ENCODE measurements at regions not wholly inside any gene's neighbourhood (a gene's known extent, or its start where the extent isn't known, plus 50 kb on each side); places are given as distances from the start of the nearest gene placed in this dataset.

GRCh38 chr16:6059671-6060070 lies 962.1 kb upstream of the EEF2KMT start:
- Mint-ChIP-seq H3K4me3 (no peak overlapping the region), H3K36me3 (no peaks in the 10 kb centered on the region), H3K9me3 (peaks cover 1 to 15% (median 4%) of the 10 kb centered on the region in 5 donors), H3K4me1 (no peaks in the 10 kb centered on the region), H3K27ac (no peak overlapping the region), H3K27me3 (no peaks in the 10 kb centered on the region)
- Histone ChIP-seq H3K27ac (ENCODE audit: low read depth, low read length) (no peak overlapping the region), H3K4me1 (ENCODE audit: insufficient read depth, low read length) (no peaks in the 10 kb centered on the region), H3K9me3 (ENCODE audit: low read length) (no peaks in the 10 kb centered on the region), H3K4me3 (ENCODE audit: low read length) (no peak overlapping the region), H3K27me3 (ENCODE audit: insufficient read depth, low read length, poor library complexity, severe bottlenecking) (no peaks in the 10 kb centered on the region), H3K36me3 (ENCODE audit: insufficient read depth, low read length) (no peaks in the 10 kb centered on the region)
- DNase-seq: no peak
- ChIA-PET POLR2A (no interaction called here), CTCF (no interaction called here)

GRCh38 chr16:6057821-6058220 lies 960.2 kb upstream of the EEF2KMT start:
- no peak for DNase-seq
- POLR2A ChIA-PET: no interaction called here
- Mint-ChIP-seq H3K4me3 (no peak overlapping the region), H3K27ac (no peak overlapping the region), H3K9me3 (peaks cover 0 to 15% (median 3%) of the 10 kb centered on the region in 5 donors), H3K4me1 (no peaks in the 10 kb centered on the region), H3K27me3 (no peaks in the 10 kb centered on the region), H3K36me3 (no peaks in the 10 kb centered on the region)
- Histone ChIP-seq H3K27ac (ENCODE audit: low read depth, low read length) (no peak overlapping the region), H3K4me3 (ENCODE audit: low read length) (no peak overlapping the region), H3K9me3 (ENCODE audit: low read length) (no peaks in the 10 kb centered on the region), H3K27me3 (ENCODE audit: insufficient read depth, low read length, poor library complexity, severe bottlenecking) (no peaks in the 10 kb centered on the region), H3K36me3 (ENCODE audit: insufficient read depth, low read length) (no peaks in the 10 kb centered on the region), H3K4me1 (ENCODE audit: insufficient read depth, low read length) (no peaks in the 10 kb centered on the region)
- CTCF ChIA-PET: no interaction called here

- Mint-ChIP-seq H3K9me3 (peaks cover 0 to 22% (median 10%) of the 10 kb centered on the region in 5 donors), H3K4me1 (no peaks in the 10 kb centered on the region), H3K36me3 (no peaks in the 10 kb centered on the region), H3K27me3 (no peaks in the 10 kb centered on the region), H3K4me3 (no peak overlapping the region), H3K27ac (no peak overlapping the region)
- Histone ChIP-seq H3K36me3 (ENCODE audit: insufficient read depth, low read length) (no peaks in the 10 kb centered on the region), H3K27ac (ENCODE audit: low read depth, low read length) (no peak overlapping the region), H3K4me1 (ENCODE audit: insufficient read depth, low read length) (no peaks in the 10 kb centered on the region), H3K9me3 (ENCODE audit: low read length) (no peaks in the 10 kb centered on the region), H3K27me3 (ENCODE audit: insufficient read depth, low read length, poor library complexity, severe bottlenecking) (no peaks in the 10 kb centered on the region), H3K4me3 (ENCODE audit: low read length) (no peak overlapping the region)
- no peak for DNase-seq
- CTCF ChIA-PET: no interaction called here
- POLR2A ChIA-PET: no interaction called here
These were observed 950.4 kb upstream of the EEF2KMT start for GRCh38 chr16:6048017-6048416.

GRCh38 chr16:6047325-6047724 lies 949.7 kb upstream of the EEF2KMT start:
- peaks cover 4 to 19% (median 15%) of the 10 kb centered on the region in 5 donors for H3K9me3 Mint-ChIP-seq
- ChIA-PET POLR2A (no interaction called here), CTCF (no interaction called here)
- DNase-seq: no peak
- peaks cover 0 to 4% (median 0%) of the 10 kb centered on the region in 3 donors for H3K36me3 Mint-ChIP-seq
- Histone ChIP-seq H3K9me3 (ENCODE audit: low read length) (no peaks in the 10 kb centered on the region), H3K4me3 (ENCODE audit: low read length) (no peak overlapping the region), H3K4me1 (ENCODE audit: insufficient read depth, low read length) (no peaks in the 10 kb centered on the region), H3K27me3 (ENCODE audit: insufficient read depth, low read length, poor library complexity, severe bottlenecking) (no peaks in the 10 kb centered on the region), H3K27ac (ENCODE audit: low read depth, low read length) (no peak overlapping the region), H3K36me3 (ENCODE audit: insufficient read depth, low read length) (no peaks in the 10 kb centered on the region)
- no peaks in the 10 kb centered on the region for H3K27me3 Mint-ChIP-seq
- H3K4me3 Mint-ChIP-seq: no peak overlapping the region
- H3K4me1 Mint-ChIP-seq: no peaks in the 10 kb centered on the region
- H3K27ac Mint-ChIP-seq: no peak overlapping the region

- H3K36me3 ChIP-seq (ENCODE audit: insufficient read depth, low read length): no peaks in the 10 kb centered on the region
- H3K27ac ChIP-seq (ENCODE audit: low read depth, low read length): no peak overlapping the region
- H3K4me3 Mint-ChIP-seq: no peak overlapping the region
- H3K4me3 ChIP-seq (ENCODE audit: low read length): no peak overlapping the region
- CTCF ChIA-PET: no interaction called here
- DNase-seq: no peak
- no peaks in the 10 kb centered on the region for H3K4me1 Mint-ChIP-seq
- no peaks in the 10 kb centered on the region for H3K4me1 ChIP-seq (ENCODE audit: insufficient read depth, low read length)
- peaks cover 4 to 16% (median 8%) of the 10 kb centered on the region in 5 donors for H3K9me3 Mint-ChIP-seq
- POLR2A ChIA-PET: no interaction called here
- H3K27me3 Mint-ChIP-seq: no peaks in the 10 kb centered on the region
- no peak overlapping the region for H3K27ac Mint-ChIP-seq
- no peaks in the 10 kb centered on the region for H3K9me3 ChIP-seq (ENCODE audit: low read length)
- H3K27me3 ChIP-seq (ENCODE audit: insufficient read depth, low read length, poor library complexity, severe bottlenecking): no peaks in the 10 kb centered on the region
- H3K36me3 Mint-ChIP-seq: peaks cover 0 to 4% (median 0%) of the 10 kb centered on the region in 3 donors
These were observed 941.5 kb upstream of the EEF2KMT start for GRCh38 chr16:6038941-6039645.

- Histone ChIP-seq H3K27ac (ENCODE audit: low read depth, low read length) (no peak overlapping the region), H3K9me3 (ENCODE audit: low read length) (no peaks in the 10 kb centered on the region), H3K27me3 (ENCODE audit: insufficient read depth, low read length, poor library complexity, severe bottlenecking) (no peaks in the 10 kb centered on the region), H3K4me3 (ENCODE audit: low read length) (no peak overlapping the region), H3K36me3 (ENCODE audit: insufficient read depth, low read length) (no peaks in the 10 kb centered on the region), H3K4me1 (ENCODE audit: insufficient read depth, low read length) (no peaks in the 10 kb centered on the region)
- Mint-ChIP-seq H3K9me3 (peaks cover 0 to 13% (median 10%) of the 10 kb centered on the region in 5 donors), H3K36me3 (no peaks in the 10 kb centered on the region), H3K4me1 (no peaks in the 10 kb centered on the region), H3K27ac (no peak overlapping the region), H3K27me3 (no peaks in the 10 kb centered on the region), H3K4me3 (no peak overlapping the region)
- no peak for DNase-seq
- POLR2A ChIA-PET: no interaction called here
- CTCF ChIA-PET: no interaction called here
These were observed 937.6 kb upstream of the EEF2KMT start for GRCh38 chr16:6035161-6035560.

GRCh38 chr16:6034511-6034910 lies 936.9 kb upstream of the EEF2KMT start:
- Mint-ChIP-seq H3K36me3 (no peaks in the 10 kb centered on the region), H3K27me3 (no peaks in the 10 kb centered on the region), H3K9me3 (peaks cover 0 to 11% (median 10%) of the 10 kb centered on the region in 5 donors), H3K27ac (no peak overlapping the region), H3K4me3 (no peak overlapping the region), H3K4me1 (no peaks in the 10 kb centered on the region)
- no peaks in the 10 kb centered on the region for H3K27me3 ChIP-seq (ENCODE audit: insufficient read depth, low read length, poor library complexity, severe bottlenecking)
- no peaks in the 10 kb centered on the region for H3K36me3 ChIP-seq (ENCODE audit: insufficient read depth, low read length)
- H3K9me3 ChIP-seq (ENCODE audit: low read length): no peaks in the 10 kb centered on the region
- CTCF ChIA-PET: no interaction called here
- DNase-seq: no peak
- POLR2A ChIA-PET: no interaction called here
- H3K4me3 ChIP-seq (ENCODE audit: low read length): no peak overlapping the region
- no peaks in the 10 kb centered on the region for H3K4me1 ChIP-seq (ENCODE audit: insufficient read depth, low read length)
- H3K27ac ChIP-seq (ENCODE audit: low read depth, low read length): no peak overlapping the region

GRCh38 chr16:6032438-6032837 lies 934.8 kb upstream of the EEF2KMT start:
- H3K36me3 ChIP-seq (ENCODE audit: insufficient read depth, low read length): no peaks in the 10 kb centered on the region
- H3K4me1 ChIP-seq (ENCODE audit: insufficient read depth, low read length): no peaks in the 10 kb centered on the region
- Mint-ChIP-seq H3K4me1 (no peaks in the 10 kb centered on the region), H3K36me3 (no peaks in the 10 kb centered on the region), H3K27ac (no peak overlapping the region), H3K27me3 (no peaks in the 10 kb centered on the region), H3K9me3 (peaks cover 3 to 18% (median 8%) of the 10 kb centered on the region in 5 donors), H3K4me3 (no peak overlapping the region)
- POLR2A ChIA-PET: no interaction called here
- no peaks in the 10 kb centered on the region for H3K27me3 ChIP-seq (ENCODE audit: insufficient read depth, low read length, poor library complexity, severe bottlenecking)
- no peak for DNase-seq
- H3K9me3 ChIP-seq (ENCODE audit: low read length): no peaks in the 10 kb centered on the region
- CTCF ChIA-PET: no interaction called here
- H3K4me3 ChIP-seq (ENCODE audit: low read length): no peak overlapping the region
- H3K27ac ChIP-seq (ENCODE audit: low read depth, low read length): no peak overlapping the region

GRCh38 chr16:6031567-6031966 lies 934.0 kb upstream of the EEF2KMT start:
- no peaks in the 10 kb centered on the region for H3K27me3 ChIP-seq (ENCODE audit: insufficient read depth, low read length, poor library complexity, severe bottlenecking)
- Mint-ChIP-seq H3K36me3 (no peaks in the 10 kb centered on the region), H3K4me3 (no peak overlapping the region), H3K9me3 (peaks cover 2 to 18% (median 8%) of the 10 kb centered on the region in 5 donors), H3K27ac (no peak overlapping the region), H3K27me3 (no peaks in the 10 kb centered on the region), H3K4me1 (no peaks in the 10 kb centered on the region)
- H3K4me3 ChIP-seq (ENCODE audit: low read length): no peak overlapping the region
- CTCF ChIA-PET: no interaction called here
- H3K4me1 ChIP-seq (ENCODE audit: insufficient read depth, low read length): no peaks in the 10 kb centered on the region
- H3K9me3 ChIP-seq (ENCODE audit: low read length): no peaks in the 10 kb centered on the region
- no peak overlapping the region for H3K27ac ChIP-seq (ENCODE audit: low read depth, low read length)
- POLR2A ChIA-PET: no interaction called here
- no peaks in the 10 kb centered on the region for H3K36me3 ChIP-seq (ENCODE audit: insufficient read depth, low read length)
- DNase-seq: no peak
